Right renal cortex interstitium (tissue), 3 donors: ENCODE measurements at regions not wholly inside any gene's neighbourhood (a gene's known extent, or its start where the extent isn't known, plus 50 kb on each side); places are given as distances from the start of the nearest gene placed in this dataset.

Experiments used
- DNase-seq, 3 donors: peaks; one replicate each; pipeline ENCODE4 v3.0.0-alpha.2; 2013; ENCODE audit warnings: low read depth in 3 of 3, low spot score in 2 of 3

DNA sequence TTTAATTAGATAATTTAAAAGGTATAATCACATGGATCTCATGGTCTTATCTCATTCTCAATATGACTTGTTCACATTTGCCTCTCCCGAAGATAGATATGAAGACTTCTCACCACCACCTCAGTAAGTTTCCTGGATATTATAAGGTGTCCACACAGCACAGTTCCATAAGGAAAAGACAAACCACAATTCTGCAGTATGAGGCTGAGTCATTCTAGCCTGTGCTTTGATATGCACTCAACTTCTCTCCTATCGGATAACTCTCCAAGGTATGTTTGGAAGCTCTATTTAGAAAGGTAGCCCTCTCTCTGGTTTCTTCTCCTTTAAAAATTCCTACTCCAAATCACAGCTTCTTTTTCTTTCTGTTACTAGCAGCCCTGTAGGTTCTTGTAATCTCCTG, 612.8 kb downstream of the ZPLD1 start:
- no peak for DNase-seq

DNA sequence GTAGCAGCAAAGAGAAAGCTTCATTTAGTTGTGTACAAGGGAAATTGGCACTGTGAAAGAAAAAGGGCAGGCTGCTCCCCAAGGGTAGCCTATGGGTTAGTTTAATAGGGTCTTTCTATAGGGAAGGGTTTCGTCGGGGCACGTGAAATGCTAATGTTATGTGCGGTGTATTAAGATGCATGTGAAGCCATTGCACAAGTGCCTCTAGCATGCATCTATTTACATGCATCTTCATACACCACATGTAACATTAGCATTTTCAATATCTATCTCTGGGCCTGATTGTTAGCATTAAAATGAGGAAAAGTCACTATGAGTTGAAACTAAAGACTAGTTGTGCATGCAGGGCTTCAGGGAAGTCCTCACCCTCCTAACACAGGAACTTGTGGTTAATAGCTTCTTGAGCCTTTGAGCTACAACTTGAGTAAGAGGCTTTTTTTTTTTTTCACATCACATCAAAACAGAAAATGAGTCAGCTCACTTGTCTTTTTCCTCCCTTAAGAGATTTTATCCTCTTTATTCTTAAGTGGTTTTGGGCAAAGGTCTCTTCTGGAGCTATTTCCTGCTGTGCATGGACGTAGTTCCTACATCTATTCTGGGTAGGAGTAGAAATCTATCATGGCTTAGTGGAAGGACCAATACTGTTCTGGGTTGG, 613.4 kb downstream of the ZPLD1 start:
- no peak for DNase-seq

DNA sequence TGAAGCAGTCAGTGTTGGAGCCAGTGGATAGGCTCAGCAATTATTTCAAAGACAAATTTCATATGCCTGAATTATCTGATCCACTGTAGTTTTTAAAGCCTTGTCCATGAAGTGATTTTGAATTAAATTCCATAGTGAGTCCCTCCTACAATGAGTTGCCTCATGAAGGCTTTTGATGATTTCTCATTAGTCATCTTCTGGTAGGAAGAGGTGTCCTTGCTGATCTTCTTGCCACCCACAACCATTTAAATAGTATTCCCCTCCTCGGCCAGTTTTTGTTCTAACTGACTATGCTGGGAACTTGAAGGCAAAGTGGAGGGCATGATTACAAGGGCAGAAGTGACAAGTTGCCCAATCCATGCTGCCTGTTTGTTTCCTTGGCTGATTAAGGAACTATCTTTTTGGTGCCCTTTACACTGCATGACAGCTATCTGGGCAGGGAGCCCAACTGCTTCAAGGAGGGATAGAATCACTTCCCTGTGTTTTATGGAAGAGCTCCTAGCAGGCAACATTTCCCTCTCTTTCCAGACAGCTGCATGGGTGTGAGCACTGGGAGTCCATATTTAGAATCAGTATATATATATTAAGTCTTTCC, 617.5 kb downstream of the ZPLD1 start:
- no peak for DNase-seq

DNA sequence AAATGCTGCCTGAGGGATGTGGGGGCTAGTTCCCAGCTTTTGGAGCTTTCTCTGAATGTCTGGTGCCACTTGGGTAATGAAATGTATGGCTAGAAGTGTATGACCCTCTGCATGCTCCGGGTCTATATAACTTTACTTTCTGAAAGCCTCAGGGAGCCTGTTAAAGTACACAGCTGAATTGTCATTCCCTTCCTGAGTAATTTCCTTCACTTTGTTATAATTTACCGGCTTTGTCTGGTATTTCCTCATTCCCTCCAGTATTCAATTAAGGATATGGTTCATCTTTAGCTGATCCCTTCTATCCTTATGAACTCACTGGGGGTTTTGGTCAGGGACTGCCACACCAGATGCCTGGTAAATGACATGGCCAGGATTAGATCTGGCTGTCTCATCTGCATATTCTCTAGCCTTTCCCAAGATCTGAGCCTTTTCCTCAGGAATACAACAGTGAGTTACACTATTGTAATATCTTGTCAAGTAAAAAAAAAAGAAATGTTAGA, 620.3 kb downstream of the ZPLD1 start:
- DNase-seq = no peak

DNA sequence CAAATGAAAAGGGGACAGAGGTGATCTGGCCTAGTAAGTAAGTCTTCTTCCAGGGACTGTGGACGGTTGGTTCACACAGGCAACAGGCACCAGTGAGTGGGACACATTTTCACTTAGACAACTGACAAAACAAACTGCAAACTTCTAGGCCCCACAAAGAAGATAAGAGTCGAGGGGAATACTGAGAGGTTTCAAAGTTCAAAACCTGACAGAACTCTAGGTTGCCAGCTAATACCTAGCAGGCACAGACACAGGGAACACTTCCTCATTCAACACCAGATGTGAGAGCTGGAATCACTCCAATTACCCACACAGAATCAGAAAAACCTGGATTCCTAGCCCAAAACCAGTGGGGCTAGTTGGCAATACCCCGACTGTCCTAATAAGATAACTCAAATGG, 621.7 kb downstream of the ZPLD1 start:
- no peak for DNase-seq

DNA sequence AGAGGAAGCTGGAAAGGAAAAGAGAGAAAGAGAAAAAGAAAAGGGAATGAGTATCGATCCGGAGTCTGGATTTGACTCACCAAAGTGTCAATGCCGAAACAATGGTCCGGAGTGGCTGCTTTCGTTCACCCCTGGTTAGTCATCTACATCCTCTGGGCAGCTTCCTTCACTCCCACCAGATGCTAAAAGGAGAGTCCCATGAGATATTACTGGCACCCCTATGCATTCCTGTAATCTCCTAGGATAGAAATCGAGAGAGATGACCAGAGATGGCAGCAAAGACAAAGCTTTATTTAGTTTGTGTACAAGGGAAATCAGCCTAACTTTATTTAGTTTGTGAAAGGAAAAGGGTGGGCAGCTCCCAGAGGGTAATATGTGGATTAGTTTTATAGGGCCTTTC, 622.2 kb downstream of the ZPLD1 start:
- no peak for DNase-seq

DNA sequence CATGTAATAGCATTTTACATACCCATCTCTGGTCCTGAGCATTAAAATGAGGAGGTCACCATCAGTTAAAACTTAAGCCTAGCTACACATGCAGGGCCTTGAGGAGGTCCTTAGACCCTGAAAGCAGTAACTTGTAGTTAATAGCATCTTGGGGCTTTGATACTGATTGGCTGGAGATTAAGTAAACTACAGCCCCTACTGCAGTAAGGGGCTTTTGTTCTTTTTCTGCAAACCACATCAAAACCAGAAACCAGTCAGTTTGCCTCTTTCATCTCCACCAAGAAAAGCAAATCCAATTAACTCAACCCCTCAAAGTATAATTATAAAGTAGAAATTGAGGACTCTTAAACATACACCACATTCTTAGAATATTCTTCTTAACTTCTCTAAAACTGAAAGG, 622.7 kb downstream of the ZPLD1 start:
- DNase-seq = no peak

DNA sequence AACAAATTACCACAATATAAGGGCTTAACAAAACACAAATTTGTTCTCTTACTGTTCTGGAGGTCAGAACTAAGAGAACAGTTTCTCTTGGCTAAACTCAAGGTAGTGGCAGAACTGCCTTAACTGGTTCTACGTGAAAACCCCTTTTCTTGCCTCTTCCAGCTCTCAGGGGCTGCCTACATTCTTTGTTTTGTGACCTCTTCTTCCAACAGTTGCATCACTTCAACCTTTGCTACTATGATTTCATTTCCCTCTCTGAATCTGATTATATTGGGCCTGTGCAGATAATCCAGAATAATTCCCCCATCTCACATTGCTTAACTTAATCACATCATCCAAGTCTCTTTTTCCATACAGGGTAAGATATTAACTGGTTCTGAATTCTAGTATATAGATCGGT, 624.6 kb downstream of the ZPLD1 start:
- no peak for DNase-seq

DNA sequence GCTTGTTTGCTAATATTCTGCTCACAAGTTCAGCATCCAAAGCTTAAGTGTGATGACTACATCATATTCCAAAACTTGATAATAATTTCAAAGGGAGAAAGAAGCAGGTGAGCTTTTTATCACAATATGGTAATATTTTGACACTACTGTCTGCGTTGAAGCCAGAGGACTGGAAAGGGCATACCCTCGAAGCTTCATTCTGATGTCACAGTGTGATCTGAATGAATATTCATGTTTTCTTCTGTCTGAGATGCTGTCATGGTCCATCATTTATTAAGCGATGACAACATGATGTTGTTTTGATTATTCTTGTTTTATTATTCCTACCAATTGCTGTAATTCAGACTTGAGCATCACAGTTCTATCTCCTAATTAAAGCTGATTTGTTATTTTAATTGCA, 625.4 kb downstream of the ZPLD1 start:
- DNase-seq = no peak

DNA sequence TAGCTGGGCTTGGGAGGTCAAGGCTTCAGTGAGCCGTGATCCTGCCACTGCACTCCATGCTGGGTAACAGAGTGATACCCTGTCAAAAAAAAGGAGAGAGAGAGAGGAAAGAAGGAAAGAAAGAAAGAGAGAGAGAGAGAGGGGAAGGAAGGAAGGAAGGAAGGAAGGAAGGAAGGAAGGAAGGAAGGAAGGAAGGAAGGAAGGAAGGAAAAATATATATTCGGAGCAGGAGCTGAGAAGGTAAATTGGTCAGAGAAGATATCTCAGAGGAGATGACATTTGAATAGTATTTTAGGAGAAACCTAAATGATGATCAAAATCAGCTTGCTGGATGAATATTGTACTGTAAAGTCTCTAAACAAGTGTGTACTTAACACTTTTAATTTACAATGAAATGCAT, 633.1 kb downstream of the ZPLD1 start:
- DNase-seq = no peak

DNA sequence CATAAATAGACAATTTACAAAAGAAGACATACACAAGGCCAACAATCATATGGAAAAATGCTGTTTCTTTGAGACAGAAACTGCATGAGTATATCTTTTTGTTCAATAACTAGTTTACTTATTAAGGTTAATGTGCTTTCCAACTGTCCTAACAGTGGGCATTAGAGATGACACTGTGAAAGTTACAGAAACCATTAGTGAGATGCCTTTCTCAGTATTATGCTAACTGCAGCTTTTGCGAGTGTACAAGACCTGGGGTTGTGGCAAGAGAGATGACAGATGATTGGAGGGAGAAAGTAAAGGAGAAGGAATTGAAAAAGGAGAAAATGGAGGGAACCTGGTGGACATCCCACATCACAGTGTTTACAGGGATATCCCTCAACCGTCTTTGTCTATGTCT, 640.5 kb downstream of the ZPLD1 start:
- DNase-seq = no peak

DNA sequence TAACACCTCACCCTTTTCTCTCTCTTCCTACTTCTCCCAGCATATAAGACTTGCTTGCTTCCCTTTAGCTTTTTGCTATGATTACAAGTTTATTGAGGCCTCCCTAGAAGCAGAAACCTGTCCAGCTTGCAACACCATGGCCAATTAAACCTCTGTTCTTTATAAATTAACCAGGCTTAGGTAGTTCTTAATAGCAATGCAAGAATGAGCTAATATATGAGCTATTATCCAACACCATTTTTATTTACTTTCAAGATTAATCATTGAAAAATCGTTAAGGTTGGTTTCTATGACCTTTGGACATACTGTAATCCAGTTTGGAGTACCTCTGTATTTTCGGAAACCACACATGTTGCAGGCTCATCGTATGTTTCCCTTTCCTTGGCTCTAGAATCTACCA, 643.1 kb downstream of the ZPLD1 start:
- DNase-seq = no peak

DNA sequence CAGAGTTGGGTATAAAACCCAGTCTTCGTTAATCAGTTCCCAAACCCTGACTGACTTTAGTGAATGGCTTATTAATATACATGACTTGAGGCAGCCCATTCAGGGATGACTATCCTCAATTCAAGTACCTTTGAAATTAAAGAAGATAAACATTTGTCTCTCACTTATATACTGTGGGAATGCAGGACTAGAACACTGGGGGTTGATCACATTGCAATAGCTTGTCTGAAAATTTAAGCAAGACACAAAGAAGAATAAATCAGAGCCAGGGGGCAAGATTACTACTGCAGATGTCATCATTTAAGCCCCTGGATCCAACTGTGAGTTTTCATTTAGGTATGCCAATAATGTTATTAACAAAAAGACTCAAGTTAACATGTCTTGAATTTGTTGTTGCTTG, 647.7 kb downstream of the ZPLD1 start:
- no peak for DNase-seq

DNA sequence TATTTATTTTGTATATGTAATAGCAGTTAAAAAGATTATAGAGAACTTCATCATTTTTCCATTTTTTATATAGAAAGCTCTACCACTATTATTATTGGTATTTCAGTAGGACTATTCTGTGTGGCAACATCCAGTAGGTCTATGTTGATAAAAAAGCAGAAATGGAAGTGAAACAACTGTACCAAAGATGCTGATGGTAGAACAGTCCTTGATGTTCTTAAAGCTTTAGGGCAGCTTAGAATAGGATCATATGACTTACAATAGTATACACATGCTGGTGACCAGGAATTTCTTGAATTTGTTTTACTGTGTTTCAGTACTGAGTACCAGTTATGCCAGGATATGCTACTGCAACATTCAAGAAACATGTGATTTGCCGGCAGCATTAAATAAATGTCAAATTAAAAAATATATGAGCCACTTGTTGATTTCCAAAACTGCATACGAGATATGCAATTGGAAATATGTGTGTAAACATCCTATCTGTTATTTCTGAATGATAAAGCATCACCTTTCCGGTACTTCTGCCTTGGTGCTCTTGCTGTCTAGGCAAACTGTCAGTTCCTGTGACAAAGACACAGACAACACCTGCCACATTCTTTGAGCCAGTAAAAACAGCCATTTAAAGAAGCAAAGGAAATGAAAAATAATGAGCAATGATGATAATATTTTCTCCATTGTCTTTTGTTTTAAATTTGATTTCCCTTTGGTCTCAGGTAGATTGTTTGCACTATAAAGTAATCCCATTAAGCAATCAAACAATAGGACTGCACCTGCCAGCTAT, 649.2 kb downstream of the ZPLD1 start:
- DNase-seq = no peak

DNA sequence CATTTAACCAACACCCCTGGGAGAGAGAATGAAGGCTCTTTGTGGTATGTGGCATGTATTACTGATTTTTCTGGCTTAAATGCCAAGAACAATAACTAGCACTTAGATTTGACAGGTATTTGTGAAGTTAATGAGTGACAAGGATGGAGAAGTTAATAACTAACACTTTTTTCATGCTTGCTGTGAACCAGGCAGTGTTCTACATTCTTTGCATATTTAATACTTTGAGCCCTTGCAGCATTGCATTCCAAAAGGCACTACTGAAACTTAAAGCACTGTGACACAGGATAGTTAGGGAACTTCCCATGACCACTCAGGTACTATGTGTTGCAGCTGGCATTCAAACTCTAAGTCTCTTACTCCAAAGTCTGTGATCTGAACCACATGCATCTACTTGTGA, 650.6 kb downstream of the ZPLD1 start:
- peak; percentile 13 to 61 (median 27) for DNase-seq

DNA sequence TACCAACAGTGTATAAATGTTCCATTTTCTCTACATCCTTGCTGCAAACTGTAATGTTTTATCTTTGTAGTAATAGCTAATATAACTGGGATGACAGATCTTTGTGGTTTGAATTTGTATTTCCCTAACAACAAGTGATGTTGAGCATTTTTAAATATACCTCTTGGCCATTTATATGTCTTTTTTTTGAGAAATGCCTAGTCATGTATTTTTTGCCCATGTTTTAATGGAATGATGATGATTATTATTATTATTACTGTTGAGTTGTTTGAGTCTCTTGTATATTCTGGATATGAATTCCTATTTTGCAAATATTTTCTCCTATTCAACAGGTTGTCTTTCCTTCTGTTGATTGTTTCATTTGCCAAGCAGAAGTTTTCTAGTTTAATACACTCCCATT, 654.9 kb downstream of the ZPLD1 start:
- no peak for DNase-seq

DNA sequence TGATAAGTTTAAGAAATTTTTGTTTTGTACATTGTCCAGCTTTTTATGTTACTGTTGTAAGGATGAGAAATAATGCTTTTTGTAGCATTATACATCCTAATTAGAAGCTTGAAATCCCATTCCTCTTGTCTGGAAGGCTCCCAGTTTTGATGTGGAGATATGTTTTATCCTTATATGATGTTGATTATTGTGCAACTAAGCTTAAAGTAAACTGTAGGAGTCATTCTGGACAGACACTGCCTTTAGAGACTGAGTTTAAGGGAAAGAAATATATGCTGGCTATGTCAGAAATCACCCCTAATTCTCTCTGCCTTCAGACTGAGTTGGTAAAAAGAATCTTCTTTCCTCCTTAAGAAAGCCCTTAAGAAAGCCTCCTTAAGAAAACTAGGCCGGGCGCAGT, 670.4 kb downstream of the ZPLD1 start:
- no peak for DNase-seq

DNA sequence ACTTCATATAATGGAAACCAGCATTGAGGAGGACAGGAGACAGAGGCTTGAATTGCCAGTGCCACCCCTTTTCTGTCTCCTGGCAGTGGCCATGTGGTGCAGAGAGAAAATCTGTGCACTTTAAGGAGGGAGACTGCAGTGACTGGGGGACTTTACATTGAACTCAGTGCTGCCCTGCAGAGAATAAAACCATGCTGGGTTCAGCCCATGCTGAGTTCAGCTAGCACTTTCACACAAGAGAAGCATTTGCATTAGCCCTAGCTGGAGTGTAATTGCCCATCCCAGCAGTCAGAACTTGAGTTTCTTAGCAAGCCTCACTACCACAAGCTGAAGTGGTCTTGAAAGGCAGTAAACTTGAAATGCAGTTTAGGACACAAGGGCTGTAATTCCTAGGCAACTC, 677.5 kb downstream of the ZPLD1 start:
- no peak for DNase-seq

DNA sequence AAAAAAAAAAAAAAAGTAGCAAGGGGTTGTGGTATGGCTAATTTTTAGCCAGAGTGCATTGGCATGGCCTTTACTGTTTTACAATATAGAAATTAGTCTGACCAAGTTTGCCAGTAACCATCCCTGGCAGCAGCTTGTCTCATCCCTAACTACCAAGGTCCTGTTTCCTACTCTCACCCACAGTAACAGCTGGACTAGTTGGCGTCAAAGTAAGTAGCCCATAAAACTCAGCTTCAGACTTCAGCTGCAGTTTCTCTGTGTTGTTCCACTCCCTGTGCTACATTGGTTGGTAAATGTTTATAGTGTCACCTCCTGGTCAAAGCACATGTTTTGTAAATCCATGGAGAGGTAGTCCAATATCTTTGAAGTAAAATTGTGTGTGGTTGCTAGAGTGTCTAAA, 691.3 kb downstream of the ZPLD1 start:
- DNase-seq = no peak

DNA sequence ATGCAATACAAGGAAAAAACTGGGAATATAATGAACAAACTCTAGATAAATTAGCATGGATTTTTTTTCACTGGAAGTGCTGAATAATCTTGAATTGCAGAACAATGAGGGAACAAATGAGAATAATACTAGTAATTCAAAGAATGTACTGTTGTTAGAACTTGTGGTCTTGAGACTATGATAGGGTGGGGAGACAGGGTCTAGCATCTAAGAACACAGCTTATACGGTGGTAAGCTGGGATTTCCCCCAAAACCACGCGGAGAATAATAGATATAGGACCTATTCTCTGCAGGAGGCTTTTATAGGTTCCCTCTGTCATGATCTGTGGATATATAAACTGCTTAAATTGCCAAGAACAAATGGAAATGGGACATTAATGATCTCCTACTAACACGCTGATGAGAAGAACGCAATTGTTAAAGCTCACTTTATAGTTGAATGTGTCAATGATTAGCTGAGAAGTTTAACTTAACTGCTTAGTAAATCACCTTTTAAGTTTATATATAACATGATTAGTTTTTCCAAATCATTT, 692.3 kb downstream of the ZPLD1 start:
- no peak for DNase-seq

DNA sequence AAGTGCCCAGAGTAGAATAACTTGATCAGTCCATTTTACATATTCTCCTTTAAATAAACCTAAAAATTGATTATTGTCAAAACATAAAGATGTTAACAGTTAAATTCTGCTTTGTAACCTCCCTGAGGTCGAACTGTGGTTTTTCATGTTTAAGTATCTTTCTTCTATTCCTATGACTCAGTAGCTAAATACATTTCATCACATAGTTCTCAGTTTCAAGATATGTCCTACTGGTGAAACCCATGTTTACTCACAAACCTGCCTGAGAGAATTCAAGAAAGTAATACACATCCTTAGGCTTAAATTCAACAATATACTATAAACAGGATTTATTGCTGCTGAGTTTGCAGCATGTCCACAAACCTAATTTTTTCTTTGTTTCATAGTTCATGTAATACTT, 692.9 kb downstream of the ZPLD1 start:
- no peak for DNase-seq
